22Rv1 (cell line): ENCODE measurements at regions not wholly inside any gene's neighbourhood (a gene's known extent, or its start where the extent isn't known, plus 50 kb on each side); places are given as distances from the start of the nearest gene placed in this dataset.

Experiments
- CTCF ChIP-seq: fragments of 450-650 bp; IDR thresholded peaks from 2 replicates; pipeline ENCODE4 v1.5.1; 2017; ENCODE audit warnings: mild to moderate bottlenecking
- ZFX ChIP-seq: fragments of 450-650 bp; IDR thresholded peaks from 2 replicates; pipeline ENCODE4 v1.6.1; 2017; ENCODE audit warnings: antibody characterized with exemption, borderline replicate concordance

DNA sequence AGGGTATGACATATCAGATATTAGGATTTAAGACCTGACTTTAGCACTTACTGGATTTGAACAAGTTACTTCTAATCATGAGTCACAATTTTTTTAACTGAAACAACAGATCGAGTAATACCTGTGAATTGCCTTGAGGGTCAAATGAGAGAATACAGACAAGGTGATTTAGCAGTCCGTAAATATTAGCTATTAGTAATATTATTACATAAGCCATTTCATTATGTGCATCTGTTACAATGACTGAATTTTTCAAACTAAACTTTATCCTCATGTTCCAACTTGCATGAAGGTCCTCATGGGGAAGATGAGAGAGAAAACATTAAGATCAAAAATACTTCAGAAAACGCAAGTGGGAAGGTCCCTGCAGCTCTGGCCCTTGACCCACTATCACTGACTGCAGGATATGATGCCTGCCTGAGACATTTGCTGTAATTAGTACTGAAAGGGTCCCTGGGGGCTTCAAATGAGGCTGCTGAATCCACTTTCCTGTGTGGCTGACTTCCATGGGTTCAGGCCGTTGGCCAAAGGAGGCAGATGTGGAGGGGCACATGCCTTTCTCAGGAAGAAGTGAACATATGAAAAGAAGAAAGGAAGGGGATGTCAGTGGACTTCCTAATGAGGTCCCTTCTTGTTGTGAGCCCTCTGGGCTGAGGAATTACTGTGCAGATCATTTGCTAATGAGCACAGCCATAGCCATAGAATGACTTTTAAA lies 441.7 kb downstream of the CDH11 start:
- TF ChIP-seq CTCF (no peak), ZFX (no peak)
